Activated T-helper 1 cell treated with anti-CD3 and anti-CD28 coated beads, Interleukin-12 subunit alpha, Interleukin-12 subunit beta, Interleukin-2, Interleukin-4 antibody, amounts not matched to agents 30 ng/mL and 10 ng/mL and 1 ng/mL, durations not matched to agents 14 hours and 24 hours and 36 hours (primary cell): ENCODE measurements at regions not wholly inside any gene's neighbourhood (a gene's known extent, or its start where the extent isn't known, plus 50 kb on each side); places are given as distances from the start of the nearest gene placed in this dataset.

Experiments used
- DNase-seq: peaks from one replicate; pipeline ENCODE4 v3.0.0; 2021; ENCODE audit warnings: low spot score
- H3K27ac Mint-ChIP-seq: one replicate; pipeline ENCODE4 v1.8.0; 2021; ENCODE audit warnings: mild to moderate bottlenecking, mixed read lengths
- H3K27me3 Mint-ChIP-seq: one replicate; pipeline ENCODE4 v1.8.0; 2022; ENCODE audit warnings: mild to moderate bottlenecking, moderate library complexity, mixed read lengths; ENCODE audit not compliant: insufficient read depth
- H3K36me3 Mint-ChIP-seq: one replicate; pipeline ENCODE4 v1.8.0; 2021; ENCODE audit warnings: low read depth, mixed read lengths
- H3K4me1 Mint-ChIP-seq: one replicate; pipeline ENCODE4 v1.8.0; 2021; ENCODE audit warnings: low read depth, mixed read lengths
- H3K4me3 Mint-ChIP-seq: one replicate; pipeline ENCODE4 v1.8.0; 2021; ENCODE audit warnings: mild to moderate bottlenecking, moderate library complexity, mixed read lengths
- H3K9me3 Mint-ChIP-seq: one replicate; pipeline ENCODE4 v1.8.0; 2021; ENCODE audit warnings: mixed read lengths
- intact Hi-C: fragments of 100-400 bp; cut with micrococcal nuclease; formaldehyde crosslinking; loops from one replicate; pipeline ENCODE4 v1.15.1; 2024

- H3K9me3 Mint-ChIP-seq = no peaks in the 10 kb centered on the region
- H3K4me1 Mint-ChIP-seq = no peaks in the 10 kb centered on the region
- no peaks in the 10 kb centered on the region for H3K36me3 Mint-ChIP-seq
- H3K27ac Mint-ChIP-seq = no peak overlapping the region
- peaks cover 24% of the 10 kb centered on the region for H3K27me3 Mint-ChIP-seq
- intact Hi-C loops = no loop called here
- DNase-seq = no peak
- no peak overlapping the region for H3K4me3 Mint-ChIP-seq
Measured at GRCh38 chr2:12841021-12841420, 124.3 kb downstream of the TRIB2 start.

DNA sequence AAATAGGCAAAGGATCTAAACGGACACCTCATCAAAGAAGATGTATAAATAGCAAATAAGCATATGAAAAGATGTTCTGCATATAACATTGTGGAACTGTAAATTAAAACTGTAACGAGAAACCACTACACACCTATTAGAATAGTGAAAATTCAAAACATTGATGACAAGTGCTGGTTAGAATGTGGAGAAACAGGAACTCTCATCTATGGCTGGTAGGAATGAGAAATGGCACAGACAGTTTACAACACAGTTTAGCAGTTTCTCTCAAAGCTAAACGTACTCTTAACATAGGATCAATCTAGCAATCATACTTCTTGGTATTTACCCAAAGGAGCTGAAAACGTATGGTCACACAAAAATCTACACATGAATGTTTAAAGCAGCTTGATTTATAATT lies 126.2 kb downstream of the TRIB2 start:
- intact Hi-C loops = no loop called here
- no peak for DNase-seq
- no peak overlapping the region for H3K4me3 Mint-ChIP-seq
- no peaks in the 10 kb centered on the region for H3K36me3 Mint-ChIP-seq
- H3K4me1 Mint-ChIP-seq = no peaks in the 10 kb centered on the region
- H3K27me3 Mint-ChIP-seq = peaks cover 14% of the 10 kb centered on the region
- H3K27ac Mint-ChIP-seq = no peak overlapping the region
- no peaks in the 10 kb centered on the region for H3K9me3 Mint-ChIP-seq

- Mint-ChIP-seq H3K36me3 (no peaks in the 10 kb centered on the region), H3K4me1 (no peaks in the 10 kb centered on the region), H3K27me3 (peaks cover 17% of the 10 kb centered on the region), H3K27ac (no peak overlapping the region), H3K9me3 (no peaks in the 10 kb centered on the region), H3K4me3 (no peak overlapping the region)
- intact Hi-C loops = no loop called here
- DNase-seq = no peak
Measured at GRCh38 chr2:12844511-12844910, 127.8 kb downstream of the TRIB2 start.

- Mint-ChIP-seq H3K4me3 (no peak overlapping the region), H3K27ac (no peak overlapping the region), H3K36me3 (no peaks in the 10 kb centered on the region), H3K27me3 (peaks cover 11% of the 10 kb centered on the region), H3K4me1 (no peaks in the 10 kb centered on the region), H3K9me3 (no peaks in the 10 kb centered on the region)
- no peak for DNase-seq
- intact Hi-C loops = no loop called here
Measured at GRCh38 chr2:12847694-12848575, 131.2 kb downstream of the TRIB2 start.

DNA sequence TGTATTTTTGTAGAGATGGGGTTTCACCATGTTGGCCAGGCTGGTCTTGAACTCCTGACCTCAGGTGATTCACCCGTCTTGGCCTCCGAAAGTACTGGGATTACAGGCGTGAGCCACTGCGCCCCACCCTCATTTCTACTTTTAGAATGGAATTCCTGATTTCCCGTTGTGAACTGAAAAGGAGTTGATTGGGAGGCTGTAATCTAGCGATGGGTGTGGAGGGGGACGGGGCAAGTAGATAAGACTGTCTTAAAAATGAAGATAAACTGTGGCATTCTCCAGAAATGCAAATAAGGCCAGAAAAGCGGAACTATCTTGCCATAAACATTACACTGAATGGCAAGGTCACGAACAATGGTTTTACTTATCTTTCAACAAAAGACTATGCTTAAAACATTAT lies 135.4 kb downstream of the TRIB2 start:
- H3K4me1 Mint-ChIP-seq = no peaks in the 10 kb centered on the region

GRCh38 chr2:12854001-12854530 lies 137.3 kb downstream of the TRIB2 start:
- H3K9me3 Mint-ChIP-seq = no peaks in the 10 kb centered on the region
- H3K36me3 Mint-ChIP-seq = no peaks in the 10 kb centered on the region
- intact Hi-C loops = no loop called here
- DNase-seq = no peak
- H3K27me3 Mint-ChIP-seq = peaks cover 8% of the 10 kb centered on the region
- no peaks in the 10 kb centered on the region for H3K4me1 Mint-ChIP-seq
- no peak overlapping the region for H3K27ac Mint-ChIP-seq
- H3K4me3 Mint-ChIP-seq = no peak overlapping the region

More for the DNA sequence above, 135.4 kb downstream of the TRIB2 start:
- H3K36me3 Mint-ChIP-seq = no peaks in the 10 kb centered on the region
- no peak for DNase-seq
- peaks cover 8% of the 10 kb centered on the region for H3K27me3 Mint-ChIP-seq
- intact Hi-C loops = no loop called here
- H3K9me3 Mint-ChIP-seq = no peaks in the 10 kb centered on the region
- no peak overlapping the region for H3K4me3 Mint-ChIP-seq
- H3K27ac Mint-ChIP-seq = no peak overlapping the region

GRCh38 chr2:12855508-12855907 lies 138.8 kb downstream of the TRIB2 start:
- no peak overlapping the region for H3K27ac Mint-ChIP-seq
- intact Hi-C loops = loop anchor here (5.0 kb wide), 2 partner anchors 112 to 443 kb away; no protein-coding TSS in a partner anchor
- no peak overlapping the region for H3K4me3 Mint-ChIP-seq
- no peaks in the 10 kb centered on the region for H3K9me3 Mint-ChIP-seq
- no peaks in the 10 kb centered on the region for H3K36me3 Mint-ChIP-seq
- peaks cover 5% of the 10 kb centered on the region for H3K4me1 Mint-ChIP-seq
- H3K27me3 Mint-ChIP-seq = no peaks in the 10 kb centered on the region
- DNase-seq = no peak

GRCh38 chr2:12856934-12857601 lies 140.3 kb downstream of the TRIB2 start:
- H3K27me3 Mint-ChIP-seq = no peaks in the 10 kb centered on the region
- no peak overlapping the region for H3K27ac Mint-ChIP-seq
- H3K4me1 Mint-ChIP-seq = peaks cover 18% of the 10 kb centered on the region
- intact Hi-C loops = loop anchor here (1.0 to 5.0 kb wide), 7 partner anchors 72 to 1027 kb away; partner anchors contain the start of gene TRIB2
- peak; percentile 26 for DNase-seq
- no peaks in the 10 kb centered on the region for H3K9me3 Mint-ChIP-seq
- no peak overlapping the region for H3K4me3 Mint-ChIP-seq
- H3K36me3 Mint-ChIP-seq = no peaks in the 10 kb centered on the region

DNA sequence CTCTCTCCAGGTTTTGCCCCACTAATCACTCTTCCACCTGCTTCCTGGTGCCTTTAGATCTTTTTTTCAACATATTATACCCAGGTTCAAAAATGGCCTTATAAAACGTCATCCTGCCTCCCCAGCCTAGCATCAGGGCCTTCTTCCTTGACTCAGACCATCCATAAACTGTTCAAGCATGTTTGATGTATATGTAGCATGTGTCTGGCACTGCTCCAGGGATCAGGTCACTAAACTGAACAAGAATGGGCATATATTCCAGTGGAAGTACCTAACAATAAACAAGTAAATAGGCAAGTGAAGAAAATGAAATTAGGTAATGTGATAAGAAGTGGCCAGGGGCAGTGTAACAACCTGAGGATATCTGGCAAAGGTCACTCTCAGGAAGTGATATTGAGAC lies 141.2 kb downstream of the TRIB2 start:
- Mint-ChIP-seq H3K36me3 (no peaks in the 10 kb centered on the region), H3K4me1 (peaks cover 18% of the 10 kb centered on the region), H3K27me3 (no peaks in the 10 kb centered on the region), H3K4me3 (no peak overlapping the region), H3K9me3 (peaks cover 2% of the 10 kb centered on the region), H3K27ac (no peak overlapping the region)
- intact Hi-C loops = loop anchor here (1.0 to 5.0 kb wide), 7 partner anchors 71 to 1028 kb away; partner anchors contain the start of gene TRIB2
- DNase-seq = no peak

DNA sequence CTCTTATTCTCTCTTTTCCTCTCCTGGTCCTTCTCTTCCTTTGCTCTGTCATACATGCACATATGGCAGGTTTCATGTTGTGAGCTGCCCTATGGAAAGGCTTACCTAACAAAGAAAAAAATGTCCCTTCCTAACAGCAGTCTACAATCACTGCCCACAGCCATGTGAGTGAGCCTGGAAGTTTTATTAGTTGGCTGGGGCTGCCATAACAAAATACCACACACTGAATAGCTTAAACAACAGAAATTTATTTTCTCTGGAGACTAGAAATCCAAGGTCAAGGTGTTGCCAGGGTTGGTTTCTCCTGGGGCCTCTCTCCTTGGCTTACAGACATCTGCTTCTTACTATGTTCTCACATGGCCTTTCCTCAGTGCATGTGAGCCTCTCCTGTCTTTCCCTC lies 142.1 kb downstream of the TRIB2 start:
- no peaks in the 10 kb centered on the region for H3K27me3 Mint-ChIP-seq
- intact Hi-C loops = loop anchor here (5.0 kb wide), 2 partner anchors 109 to 446 kb away; no protein-coding TSS in a partner anchor
- peaks cover 4% of the 10 kb centered on the region for H3K36me3 Mint-ChIP-seq
- no peak overlapping the region for H3K4me3 Mint-ChIP-seq
- peaks cover 11% of the 10 kb centered on the region for H3K9me3 Mint-ChIP-seq
- peaks cover 18% of the 10 kb centered on the region for H3K4me1 Mint-ChIP-seq
- DNase-seq = no peak
- H3K27ac Mint-ChIP-seq = no peak overlapping the region

GRCh38 chr2:12861344-12861930 lies 144.7 kb downstream of the TRIB2 start:
- H3K9me3 Mint-ChIP-seq = peaks cover 35% of the 10 kb centered on the region
- peak; percentile 16 for DNase-seq
- H3K27ac Mint-ChIP-seq = peak overlapping the region; percentile 37
- intact Hi-C loops = loop anchor here (1.0 kb wide), 1 partner anchor 1031 kb away; no protein-coding TSS in a partner anchor
- H3K36me3 Mint-ChIP-seq = peaks cover 10% of the 10 kb centered on the region
- peaks cover 18% of the 10 kb centered on the region for H3K4me1 Mint-ChIP-seq
- peak overlapping the region; percentile 23 for H3K4me3 Mint-ChIP-seq
- peaks cover 9% of the 10 kb centered on the region for H3K27me3 Mint-ChIP-seq

GRCh38 chr2:12862541-12862940 lies 145.8 kb downstream of the TRIB2 start:
- no peak for DNase-seq
- intact Hi-C loops = no loop called here
- Mint-ChIP-seq H3K4me3 (no peak overlapping the region), H3K27me3 (peaks cover 16% of the 10 kb centered on the region), H3K36me3 (peaks cover 10% of the 10 kb centered on the region), H3K4me1 (peaks cover 18% of the 10 kb centered on the region), H3K27ac (no peak overlapping the region), H3K9me3 (peaks cover 40% of the 10 kb centered on the region)
